ENCODE measurements at regions not wholly inside any gene's neighbourhood (a gene's known extent, or its start where the extent isn't known, plus 50 kb on each side); places are given as distances from the start of the nearest gene placed in this dataset.

GRCh38 chr7:153402721-153403541 is 643.4 kb downstream of the ACTR3B start:
- H3K27ac ChIP-seq = no peak overlapping the region
- H3K27me3 ChIP-seq = no peaks in the 10 kb centered on the region
- H3K36me3 ChIP-seq = no peaks in the 10 kb centered on the region
- H3K9me3 ChIP-seq = peaks cover 0 to 3% (median 0%) of the 10 kb centered on the region in 4 donors
- no peak for DNase-seq
- H3K4me1 ChIP-seq = no peaks in the 10 kb centered on the region
- H3K4me3 ChIP-seq = no peak overlapping the region
- TF ChIP-seq CTCF (IDR thresholded peaks at IDR 0.05) (no peak), POLR2A (IDR thresholded peaks at IDR 0.05) (no peak)

GRCh38 chr7:153404124-153404523 is 644.6 kb downstream of the ACTR3B start:
- H3K27me3 ChIP-seq = no peaks in the 10 kb centered on the region
- H3K27ac ChIP-seq = no peak overlapping the region
- peaks cover 0 to 3% (median 0%) of the 10 kb centered on the region in 4 donors for H3K9me3 ChIP-seq
- no peaks in the 10 kb centered on the region for H3K36me3 ChIP-seq
- TF ChIP-seq CTCF (IDR thresholded peaks at IDR 0.05) = no peak
- no peak for TF ChIP-seq POLR2A (IDR thresholded peaks at IDR 0.05)
- no peak for DNase-seq
- no peaks in the 10 kb centered on the region for H3K4me1 ChIP-seq
- H3K4me3 ChIP-seq = no peak overlapping the region

- peaks cover 0 to 3% (median 0%) of the 10 kb centered on the region in 4 donors for H3K9me3 ChIP-seq
- no peaks in the 10 kb centered on the region for H3K4me1 ChIP-seq
- no peaks in the 10 kb centered on the region for H3K27me3 ChIP-seq
- no peak for DNase-seq
- TF ChIP-seq POLR2A (IDR thresholded peaks at IDR 0.05) (no peak), CTCF (IDR thresholded peaks at IDR 0.05) (no peak)
- H3K4me3 ChIP-seq = no peak overlapping the region
- H3K36me3 ChIP-seq = no peaks in the 10 kb centered on the region
- no peak overlapping the region for H3K27ac ChIP-seq
These were observed 645.3 kb downstream of the ACTR3B start for GRCh38 chr7:153404781-153405279.

GRCh38 chr7:153405704-153406485 is 646.3 kb upstream of the DPP6 start:
- Histone ChIP-seq H3K27me3 (no peaks in the 10 kb centered on the region), H3K9me3 (peaks cover 0 to 3% (median 0%) of the 10 kb centered on the region in 4 donors), H3K36me3 (no peaks in the 10 kb centered on the region), H3K4me3 (no peak overlapping the region), H3K4me1 (no peaks in the 10 kb centered on the region), H3K27ac (no peak overlapping the region)
- TF ChIP-seq POLR2A (IDR thresholded peaks at IDR 0.05) (no peak), CTCF (IDR thresholded peaks at IDR 0.05) (no peak)
- DNase-seq = no peak

GRCh38 chr7:153406486-153406872 is 645.7 kb upstream of the DPP6 start:
- Histone ChIP-seq H3K4me3 (no peak overlapping the region), H3K27ac (no peak overlapping the region), H3K27me3 (no peaks in the 10 kb centered on the region), H3K9me3 (peaks cover 0 to 3% (median 0%) of the 10 kb centered on the region in 4 donors), H3K36me3 (no peaks in the 10 kb centered on the region), H3K4me1 (no peaks in the 10 kb centered on the region)
- TF ChIP-seq POLR2A (IDR thresholded peaks at IDR 0.05) = no peak
- TF ChIP-seq CTCF (IDR thresholded peaks at IDR 0.05) = no peak
- DNase-seq = no peak

Data from Peyer's patch (tissue), 4 donors.